SK-N-SH treated with all-trans-retinoic acid at 6 μM for 48 hours (cell line): ENCODE measurements at regions not wholly inside any gene's neighbourhood (a gene's known extent, or its start where the extent isn't known, plus 50 kb on each side); places are given as distances from the start of the nearest gene placed in this dataset.

Experiments used
- BACH2 ChIP-seq: fragments of 250-450 bp; sonication (Bioruptor Pico); IDR thresholded peaks from 2 replicates; pipeline ENCODE4 v1.9.0; 2021; ENCODE audit warnings: mild to moderate bottlenecking, borderline replicate concordance
- CREB5 ChIP-seq: fragments of 250-450 bp; sonication (Bioruptor Pico); IDR thresholded peaks from 2 replicates; pipeline ENCODE4 v1.5.1; 2020; ENCODE audit warnings: low read depth, mild to moderate bottlenecking, moderate library complexity
- GLIS3 ChIP-seq: fragments of 250-450 bp; sonication (Bioruptor Pico); IDR thresholded peaks from 2 replicates; pipeline ENCODE4 v1.5.0; 2020; ENCODE audit warnings: mild to moderate bottlenecking, moderate library complexity
- OSR1 ChIP-seq: fragments of 250-450 bp; sonication (Bioruptor Pico); IDR thresholded peaks from 2 replicates; pipeline ENCODE4 v1.8.0; 2022; ENCODE audit warnings: moderate library complexity, mild to moderate bottlenecking, inconsistent platforms
- PATZ1 ChIP-seq: fragments of 250-450 bp; sonication (Bioruptor Pico); IDR thresholded peaks from 2 replicates; pipeline ENCODE4 v1.8.0; 2020; ENCODE audit warnings: mild to moderate bottlenecking, moderate library complexity, borderline replicate concordance
- PPARA ChIP-seq: fragments of 250-450 bp; sonication (Bioruptor Pico); IDR thresholded peaks from 2 replicates; pipeline ENCODE4 v1.5.0; 2020; ENCODE audit warnings: mild to moderate bottlenecking, borderline replicate concordance
- ZC3H10 ChIP-seq: fragments of 250-450 bp; sonication (Bioruptor Pico); IDR thresholded peaks from 2 replicates; pipeline ENCODE4 v1.5.1; 2021; ENCODE audit warnings: mild to moderate bottlenecking, moderate library complexity

GRCh38 chr2:189247276-189247675 is 67.7 kb upstream of the COL5A2 start:
- TF ChIP-seq CREB5 (CRISPR knock-in tag) (no peak), BACH2 (CRISPR knock-in tag) (no peak), PATZ1 (CRISPR knock-in tag) (no peak), GLIS3 (CRISPR knock-in tag) (no peak), ZC3H10 (CRISPR knock-in tag) (no peak), PPARA (CRISPR knock-in tag) (no peak), OSR1 (CRISPR knock-in tag) (no peak)
